ENCODE measurements at regions not wholly inside any gene's neighbourhood (a gene's known extent, or its start where the extent isn't known, plus 50 kb on each side); places are given as distances from the start of the nearest gene placed in this dataset.
"Not testable (repeated sequence)": the region's sequence is repeated elsewhere in the genome, so short reads cannot be mapped to it uniquely, and the experiment has no call there.

- no peak for DNase-seq
Measured at GRCh38 chr14:35987731-35988130, 161.6 kb downstream of the BRMS1L start.

DNA sequence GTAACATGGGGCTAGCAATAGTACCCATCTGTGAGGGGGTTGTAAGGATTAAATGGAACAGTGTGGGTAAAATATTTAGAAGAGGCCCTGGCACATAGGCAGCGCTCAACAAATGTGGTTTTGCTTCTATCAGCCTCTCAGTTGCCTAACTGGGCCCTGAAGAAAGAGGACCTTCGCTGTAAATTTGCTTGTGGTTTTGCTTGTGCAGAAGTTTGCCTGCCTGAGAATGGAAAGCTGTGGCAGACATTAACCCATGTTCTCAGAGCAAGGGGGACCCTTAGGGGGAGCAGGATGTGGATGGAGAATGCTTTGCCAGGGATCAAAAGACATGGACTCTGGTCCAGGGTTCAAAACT lies 160.1 kb downstream of the BRMS1L start:
- no peak for DNase-seq

DNA sequence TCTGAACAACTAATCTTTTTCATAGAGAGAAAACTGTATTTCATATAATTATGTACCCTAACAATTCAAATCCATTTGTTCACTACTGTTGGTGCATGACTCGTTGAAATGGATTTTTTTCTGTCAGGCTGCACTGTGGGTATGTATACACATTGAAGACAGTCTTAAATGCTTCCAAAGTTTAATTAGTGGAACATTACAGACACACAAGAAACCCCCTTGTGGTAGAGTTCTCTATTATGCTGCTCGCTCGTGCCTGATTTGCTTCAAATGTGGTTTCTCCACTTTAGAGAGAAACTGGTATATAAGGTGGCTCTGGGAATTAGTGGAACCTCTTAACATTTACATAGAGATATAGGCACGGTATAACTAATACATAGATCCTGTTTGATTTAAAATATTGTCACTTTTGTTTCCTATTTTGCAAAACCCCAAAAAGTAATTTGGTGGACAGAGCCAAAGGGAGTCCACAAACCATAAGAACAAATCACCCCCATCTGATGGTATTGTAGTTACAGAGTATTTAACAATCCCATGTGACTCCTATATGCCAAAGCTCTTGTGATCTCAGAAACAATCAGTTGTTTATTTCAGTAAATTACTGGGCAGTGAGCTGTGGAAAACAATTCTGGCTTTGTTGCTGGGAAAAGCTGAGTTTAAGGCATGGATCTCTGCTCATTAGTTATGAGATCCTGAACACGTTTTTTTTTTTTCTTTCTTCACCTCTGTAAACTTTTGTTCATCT lies 159.5 kb downstream of the BRMS1L start:
- no peak for DNase-seq

DNA sequence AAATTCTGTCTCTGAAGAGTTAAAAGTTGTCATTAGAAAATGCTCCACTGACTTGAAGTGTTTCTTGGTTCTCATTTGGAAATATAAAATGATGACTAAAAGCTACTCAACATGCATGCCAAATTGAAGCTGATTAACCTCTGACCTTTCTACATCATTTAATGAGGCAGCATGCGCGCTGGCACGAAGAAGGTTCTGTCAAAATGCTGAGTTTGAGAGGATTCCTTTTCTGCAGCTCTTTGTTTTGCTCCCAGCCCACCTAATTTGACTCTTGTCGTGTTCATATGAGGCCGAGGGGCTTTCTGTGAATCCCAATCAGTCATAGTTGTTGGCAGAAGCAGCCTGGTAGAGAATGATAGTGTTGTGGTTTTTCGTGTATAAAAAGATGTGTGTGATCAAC lies 153.4 kb downstream of the BRMS1L start:
- no peak for DNase-seq

GRCh38 chr14:35978561-35978960 lies 152.4 kb downstream of the BRMS1L start:
- no peak for DNase-seq

GRCh38 chr14:35975814-35976213 lies 149.7 kb downstream of the BRMS1L start:
- DNase-seq: no peak

DNA sequence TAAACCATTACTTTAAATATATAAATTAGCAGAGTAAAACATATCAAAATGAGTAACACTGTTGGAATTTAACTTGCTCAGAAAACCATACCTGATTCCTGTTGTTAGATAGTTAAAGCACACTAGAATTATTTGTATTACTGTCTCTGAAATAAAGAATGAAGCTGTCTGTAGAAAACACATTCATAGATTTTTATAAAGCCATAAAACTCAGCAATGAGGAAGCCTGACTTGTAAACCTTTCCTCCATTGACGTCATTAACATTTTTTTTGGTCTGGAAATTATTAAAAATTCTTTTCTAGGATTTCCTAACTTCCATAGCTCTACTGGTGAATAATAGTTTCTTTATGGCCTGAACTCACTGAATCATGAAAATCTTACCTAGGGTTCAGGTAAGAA lies 147.6 kb downstream of the BRMS1L start:
- no peak for DNase-seq

DNA sequence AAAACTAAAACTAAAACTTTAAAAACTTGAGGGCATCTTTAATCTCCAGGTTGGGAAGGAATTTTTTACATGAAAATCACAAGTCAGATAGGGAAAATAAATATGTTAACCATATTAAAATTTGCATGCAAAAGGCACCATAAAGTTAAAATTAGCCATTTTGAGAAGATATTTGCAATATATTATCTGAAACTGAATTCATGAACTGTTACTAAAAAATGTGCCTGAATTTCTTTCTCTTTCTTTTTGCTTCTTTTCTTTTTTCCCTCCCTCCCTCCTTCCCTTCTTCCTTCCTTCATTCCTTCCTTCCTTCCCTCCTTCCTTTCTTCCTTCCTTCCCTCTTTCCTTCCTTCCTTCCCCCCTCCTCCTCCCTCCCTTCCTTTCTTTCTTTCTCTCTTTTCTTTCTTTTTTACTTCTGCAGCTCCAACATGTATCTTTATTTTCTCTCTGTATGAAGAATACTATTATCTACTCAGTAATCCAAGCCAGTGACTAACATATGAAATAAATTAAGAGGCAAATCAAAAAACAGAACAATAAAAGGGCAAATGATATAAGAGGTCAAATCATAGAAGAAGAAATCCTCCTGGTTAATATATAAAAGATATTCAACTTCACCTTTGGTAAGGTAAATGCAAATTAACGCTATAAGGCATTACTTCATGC lies 146.0 kb downstream of the BRMS1L start:
- no peak for DNase-seq

GRCh38 chr14:35969310-35969709 lies 143.2 kb downstream of the BRMS1L start:
- DNase-seq: no peak

GRCh38 chr14:35965400-35965799 lies 139.3 kb downstream of the BRMS1L start:
- DNase-seq: no peak

DNA sequence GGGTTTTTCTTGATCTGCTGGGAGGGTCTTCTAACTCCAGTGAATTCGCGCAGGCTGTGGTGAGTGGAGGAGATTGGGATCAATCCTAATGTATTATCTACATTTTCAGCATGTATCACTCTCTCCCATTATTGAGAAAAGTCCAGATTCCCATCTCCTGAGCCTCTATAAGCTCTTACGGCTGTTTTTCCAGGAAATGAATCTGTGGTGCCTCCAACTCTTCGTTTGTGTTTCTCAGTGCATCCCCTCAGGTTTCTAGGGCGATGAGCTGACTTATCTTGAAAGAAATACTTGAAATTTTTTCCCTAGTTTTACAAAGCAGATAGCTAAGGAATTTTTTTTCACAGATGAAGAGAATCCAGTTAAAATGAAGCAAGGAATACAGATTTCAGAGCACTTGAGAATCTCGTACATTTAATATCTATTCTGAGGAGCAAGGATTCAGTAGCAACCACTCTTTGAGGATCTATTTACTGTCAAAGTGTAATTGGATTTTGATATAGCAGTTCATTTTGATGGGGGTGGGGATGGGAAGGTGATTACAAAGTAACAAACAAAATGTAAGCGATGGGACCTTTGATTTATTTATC lies 138.7 kb downstream of the BRMS1L start:
- DNase-seq: no peak

DNA sequence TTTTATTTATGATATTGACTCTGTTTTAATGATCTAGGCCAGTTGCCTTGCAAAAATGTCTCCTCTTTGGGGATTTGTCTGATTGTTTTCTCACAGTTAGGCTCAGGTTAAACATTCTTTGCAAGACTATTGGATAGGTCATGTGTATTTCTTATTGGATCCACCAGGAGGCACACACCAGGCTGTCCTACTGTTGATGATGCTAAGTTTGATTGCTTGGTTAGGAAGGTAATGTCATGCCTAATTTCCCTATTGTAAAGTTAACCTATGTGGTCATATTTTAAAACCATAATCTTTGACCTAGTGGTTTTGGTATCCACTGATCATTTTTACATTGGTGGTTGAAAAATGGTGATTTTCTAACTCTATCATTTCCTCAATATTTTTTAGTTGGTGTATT lies 137.1 kb downstream of the BRMS1L start:
- no peak for DNase-seq

DNA sequence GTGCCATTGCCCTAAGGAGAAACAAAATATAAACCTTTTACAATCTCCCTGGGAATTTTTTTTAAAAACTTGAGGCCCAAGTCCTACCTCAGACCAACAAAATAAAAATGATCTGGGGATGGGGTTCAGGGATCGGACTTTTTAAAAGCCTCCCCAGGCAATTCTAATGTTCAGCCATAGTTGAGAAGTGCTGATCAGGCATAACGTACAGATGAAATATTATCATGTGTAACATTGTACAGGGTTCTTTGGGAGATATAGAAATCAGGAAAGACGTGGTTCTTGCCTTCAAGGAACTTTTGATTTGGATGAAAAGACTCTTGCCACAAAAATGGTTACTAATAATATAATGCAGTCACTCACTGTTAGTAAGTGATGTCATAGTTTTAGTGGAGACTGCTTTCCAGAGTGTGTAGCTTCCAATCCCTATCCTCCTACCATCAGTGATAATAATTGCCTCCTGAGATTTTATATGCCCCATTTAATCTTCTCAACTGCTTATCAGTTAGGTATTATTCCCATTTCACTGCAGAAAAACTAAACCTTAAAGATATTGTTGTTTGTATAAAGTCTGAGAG lies 135.6 kb downstream of the BRMS1L start:
- DNase-seq: no peak

- no peak for DNase-seq
Measured at GRCh38 chr14:35959835-35960234, 133.7 kb downstream of the BRMS1L start.

DNA sequence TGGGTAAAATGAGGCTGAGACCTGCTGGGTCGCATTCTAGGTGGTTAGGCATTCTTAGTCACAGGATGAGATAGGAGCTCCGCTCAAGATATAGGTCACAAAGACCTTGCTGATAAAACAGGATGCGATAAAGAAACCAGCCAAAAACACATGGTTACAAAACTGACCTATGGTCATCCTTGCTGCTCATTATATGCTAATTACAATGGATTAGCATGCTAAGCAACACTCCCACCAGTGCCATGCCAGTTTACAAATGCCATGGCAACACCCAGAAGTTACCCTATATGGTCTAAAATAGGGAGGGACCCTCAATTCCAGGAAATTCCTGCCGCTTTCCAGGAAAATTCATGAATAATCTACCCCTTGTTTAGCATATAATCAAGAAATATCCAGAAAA lies 132.4 kb downstream of the BRMS1L start:
- no peak for DNase-seq

DNA sequence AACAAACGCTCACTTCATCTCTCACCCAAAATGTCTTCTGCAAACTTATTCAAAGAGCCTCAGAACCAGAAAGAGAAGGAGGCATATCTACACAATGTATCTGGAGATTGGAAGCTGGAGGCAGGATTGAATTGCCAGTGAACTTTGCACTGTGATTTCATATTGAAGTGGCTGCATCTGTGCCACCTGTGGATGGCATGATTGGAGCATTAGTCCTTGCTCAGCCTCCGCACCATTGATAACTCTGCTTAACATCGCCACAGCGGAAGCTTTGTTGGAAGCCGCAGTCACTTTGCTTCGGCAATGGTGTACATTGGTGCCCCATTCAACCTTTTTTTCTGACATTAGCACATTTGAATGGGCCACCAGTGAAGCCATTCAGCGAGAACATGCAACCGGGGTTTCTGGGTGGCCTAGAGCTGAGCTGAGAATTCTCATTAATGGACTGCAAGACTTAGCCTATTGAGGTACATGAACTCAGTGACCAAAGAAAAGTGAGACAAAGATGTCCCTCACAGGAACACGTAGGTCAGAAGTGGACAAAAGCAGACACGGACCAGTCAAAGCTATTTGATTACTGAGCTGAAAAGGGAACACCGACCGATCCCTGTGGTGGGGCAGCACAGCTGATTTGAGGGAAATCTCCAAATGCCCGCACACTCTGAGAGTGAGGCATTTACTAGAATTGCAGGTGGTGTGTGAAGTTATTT lies 130.4 kb downstream of the BRMS1L start:
- no peak for DNase-seq

GRCh38 chr14:35952584-35952983 lies 126.4 kb downstream of the BRMS1L start:
- DNase-seq: no peak

DNA sequence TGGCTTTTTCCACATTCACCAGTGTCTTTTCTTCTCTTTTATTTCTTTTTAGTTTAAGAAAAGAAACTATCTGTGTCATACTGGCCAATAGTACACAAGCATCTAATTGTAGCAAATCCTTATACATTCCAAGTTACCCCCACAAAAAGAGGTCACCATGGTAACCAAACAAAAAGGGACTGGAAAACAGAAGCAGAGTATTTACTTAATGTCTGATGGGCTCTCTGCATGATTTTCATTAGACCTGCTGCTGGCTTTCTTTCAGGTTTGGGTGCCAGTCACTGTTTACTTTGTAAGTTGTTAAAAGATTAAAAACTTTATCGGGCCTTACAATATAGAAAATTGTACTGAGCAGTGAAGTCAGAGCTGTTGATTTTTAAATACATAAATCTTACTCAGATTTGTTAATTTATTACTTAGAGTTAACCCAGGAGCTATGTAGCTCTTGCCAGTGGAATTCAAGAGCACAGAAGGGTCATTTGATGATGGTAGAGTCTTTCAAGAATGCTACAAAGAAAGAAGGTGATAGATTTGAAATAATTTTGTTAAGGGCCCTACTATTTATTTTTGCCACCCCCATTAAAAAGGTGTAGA lies 123.9 kb downstream of the BRMS1L start:
- DNase-seq: no peak

DNA sequence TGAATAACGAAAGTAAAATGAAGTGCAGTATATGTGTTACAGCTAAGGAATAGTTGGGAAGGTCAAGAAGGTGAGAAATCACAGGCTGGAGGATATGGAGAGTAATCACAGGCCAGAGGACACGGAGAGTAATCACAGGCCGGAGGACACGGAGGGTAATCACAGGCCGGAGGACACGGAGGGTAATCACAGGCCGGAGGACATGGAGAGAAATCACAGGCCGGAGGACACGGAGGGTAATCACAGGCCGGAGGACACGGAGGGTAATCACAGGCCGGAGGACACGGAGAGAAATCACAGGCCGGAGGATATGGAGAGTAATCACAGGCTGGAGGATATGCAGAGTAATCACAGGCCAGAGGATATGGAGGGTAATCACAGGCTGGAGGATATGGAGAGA lies 121.8 kb downstream of the BRMS1L start:
- DNase-seq: not testable (repeated sequence)

- DNase-seq: no peak
Measured at GRCh38 chr14:35944847-35945246, 118.7 kb downstream of the BRMS1L start.

- no peak for DNase-seq
Measured at GRCh38 chr14:35940291-35940690, 114.2 kb downstream of the BRMS1L start.

GRCh38 chr14:35938770-35939169 lies 112.6 kb downstream of the BRMS1L start:
- no peak for DNase-seq

DNA sequence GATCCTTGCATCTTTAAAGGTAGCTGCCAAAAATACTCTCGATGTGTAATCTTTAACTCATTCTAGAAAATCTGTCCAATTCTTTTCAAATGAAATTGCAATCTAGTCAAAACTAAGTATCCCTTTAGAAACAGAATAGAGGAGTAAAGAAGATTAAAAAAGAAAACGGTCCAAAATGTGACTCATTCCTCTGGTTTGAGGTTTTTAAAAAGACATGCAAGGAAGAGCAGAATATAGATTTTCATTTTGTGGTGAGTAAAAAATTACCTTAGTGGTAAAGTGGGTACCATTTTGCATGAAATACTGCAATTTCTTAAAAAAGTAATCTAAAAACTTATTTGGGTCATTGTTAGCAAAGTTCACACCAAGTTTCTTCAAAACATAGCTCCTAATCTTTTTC lies 108.4 kb downstream of the BRMS1L start:
- DNase-seq: no peak
